GM18907 (cell line): ENCODE measurements at regions not wholly inside any gene's neighbourhood (a gene's known extent, or its start where the extent isn't known, plus 50 kb on each side); places are given as distances from the start of the nearest gene placed in this dataset.
"Not testable (repeated sequence)": the region's sequence is repeated elsewhere in the genome, so short reads cannot be mapped to it uniquely, and the experiment has no call there.

ENCODE experiments used
- ATAC-seq: cut with Tn5 transposase; IDR thresholded peaks from one replicate; pipeline ENCODE4 v1.9.1; 2021; ENCODE audit warnings: mild to moderate bottlenecking, moderate library complexity; ENCODE audit not compliant: unreplicated experiment

DNA sequence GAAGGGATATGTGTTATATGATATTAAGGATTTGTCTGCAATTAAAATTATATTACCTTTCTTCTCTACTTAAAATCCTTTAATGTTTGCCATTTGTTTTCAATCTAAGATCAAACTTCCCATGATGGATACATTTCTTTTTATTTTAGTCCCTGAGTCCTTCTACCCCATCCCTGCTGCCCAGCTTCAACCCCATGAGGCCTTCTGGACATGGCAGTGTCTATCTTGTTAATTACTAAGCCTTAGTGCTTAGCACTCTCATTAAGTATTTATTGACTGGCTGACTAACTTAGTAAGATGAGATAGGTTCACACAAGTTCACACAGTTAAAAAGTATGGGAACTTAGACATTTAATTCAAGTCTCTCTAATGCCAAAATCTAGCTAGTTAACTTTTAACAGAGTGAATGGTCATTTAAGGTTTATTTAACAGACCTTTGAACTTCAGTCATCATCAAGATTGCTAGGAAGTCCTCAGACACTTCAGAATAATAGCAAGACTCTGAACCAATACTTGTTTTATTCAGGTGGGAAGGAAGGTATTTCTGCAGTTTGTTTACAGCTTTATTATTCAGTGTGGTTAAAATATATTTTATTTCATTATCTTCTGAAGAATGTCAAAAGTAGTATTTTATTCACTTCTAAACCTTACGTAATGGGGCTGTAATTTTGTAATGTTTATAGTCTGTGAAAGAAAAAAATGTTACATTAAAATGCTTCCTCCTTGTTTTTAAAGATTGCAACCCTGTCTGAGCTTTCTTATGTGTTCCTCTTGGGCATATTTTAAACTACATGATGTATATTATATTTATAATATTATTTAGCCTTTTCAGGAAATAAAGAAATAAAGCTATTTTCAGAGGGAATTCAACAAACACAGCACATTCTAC, 848.9 kb downstream of the REEP3 start:
- no peak for ATAC-seq

GRCh38 chr10:64374346-64374745, 853.1 kb downstream of the REEP3 start:
- no peak for ATAC-seq

DNA sequence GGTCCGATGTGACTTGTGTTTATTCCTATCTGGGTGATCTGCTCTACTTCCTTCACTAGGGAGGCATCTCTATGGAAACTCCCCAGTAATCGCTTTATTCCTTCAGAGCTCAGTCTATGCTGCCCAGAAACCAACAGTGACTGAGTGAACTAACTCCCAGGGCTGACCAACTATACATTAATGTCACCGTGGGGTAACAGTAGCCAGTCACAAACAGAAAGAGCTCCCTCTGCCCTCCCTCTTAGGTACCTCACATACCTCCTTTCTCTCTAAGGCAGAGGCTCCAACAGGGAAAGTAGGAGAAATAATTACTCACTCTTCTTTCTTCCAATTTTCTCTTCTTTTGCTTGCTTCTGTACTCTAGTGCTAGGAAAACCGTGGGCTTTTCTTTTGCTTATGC, 855.0 kb downstream of the REEP3 start:
- ATAC-seq, result no peak

- ATAC-seq, result no peak
These were observed 858.7 kb downstream of the REEP3 start for GRCh38 chr10:64379898-64380297.

- ATAC-seq, result no peak
These were observed 864.2 kb downstream of the REEP3 start for GRCh38 chr10:64385355-64385754.

- no peak for ATAC-seq
These were observed 873.5 kb downstream of the REEP3 start for GRCh38 chr10:64394744-64395143.

GRCh38 chr10:64396105-64396708, 875.0 kb downstream of the REEP3 start:
- ATAC-seq, result no peak

DNA sequence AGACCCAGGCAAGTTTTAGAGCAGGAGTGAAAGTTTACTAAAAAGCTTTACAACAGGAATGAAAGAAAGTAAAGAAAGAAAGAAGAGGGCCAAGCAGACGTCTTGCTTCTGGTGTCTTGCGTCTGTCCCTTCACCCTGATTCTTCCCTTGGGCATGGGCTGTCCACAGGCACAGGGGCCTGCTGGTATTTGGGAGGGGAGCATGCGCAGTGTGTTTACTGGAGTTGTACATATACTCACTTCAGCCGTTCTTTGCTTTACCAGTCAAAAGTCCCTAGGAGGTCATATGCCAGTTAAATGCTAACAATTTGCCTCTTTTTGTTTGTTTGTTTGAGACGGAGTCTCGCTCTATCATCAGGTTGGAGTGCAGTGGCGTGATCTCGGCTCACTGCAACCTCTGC, 875.9 kb downstream of the REEP3 start:
- ATAC-seq, result no peak

DNA sequence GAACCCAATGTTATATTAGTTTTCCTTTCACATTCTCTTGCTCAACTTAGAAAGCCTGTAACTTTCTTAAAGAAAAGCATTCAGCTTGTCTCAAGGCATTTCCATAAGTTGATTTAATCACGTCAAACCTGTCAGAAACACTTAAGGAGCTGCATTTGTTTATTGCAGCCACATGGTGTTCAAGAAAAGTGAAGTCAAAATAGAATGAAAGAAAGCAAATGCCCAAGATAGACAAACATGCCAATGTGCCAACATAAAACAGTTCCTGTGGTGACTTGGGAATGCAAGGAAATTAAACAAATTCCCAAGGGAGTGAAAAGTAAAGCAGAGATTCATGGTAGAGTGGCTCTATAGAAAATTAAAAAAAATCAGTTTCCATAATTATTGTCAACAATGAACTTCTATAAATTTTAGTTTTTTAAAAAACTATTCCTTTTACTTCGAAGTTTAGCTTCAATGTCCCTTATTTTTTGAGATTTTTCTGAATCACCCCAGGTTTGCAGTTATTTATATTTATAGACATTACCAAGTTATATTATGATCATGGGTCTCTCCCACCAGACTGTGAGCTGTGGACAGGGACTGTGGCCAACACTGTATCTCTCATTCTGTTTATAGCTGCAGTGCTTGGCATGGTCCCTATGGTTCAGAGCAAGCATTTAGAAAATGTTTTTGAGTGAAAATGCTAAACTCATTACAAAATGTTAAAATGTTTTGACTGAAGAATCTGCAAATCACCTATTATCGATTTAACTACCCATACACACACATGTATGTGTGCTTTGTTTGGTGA, 887.4 kb downstream of the REEP3 start:
- ATAC-seq, result no peak

- ATAC-seq, result no peak
These were observed 888.1 kb downstream of the REEP3 start for GRCh38 chr10:64409349-64409748.

GRCh38 chr10:64416011-64416410, 894.8 kb downstream of the REEP3 start:
- ATAC-seq, result no peak

DNA sequence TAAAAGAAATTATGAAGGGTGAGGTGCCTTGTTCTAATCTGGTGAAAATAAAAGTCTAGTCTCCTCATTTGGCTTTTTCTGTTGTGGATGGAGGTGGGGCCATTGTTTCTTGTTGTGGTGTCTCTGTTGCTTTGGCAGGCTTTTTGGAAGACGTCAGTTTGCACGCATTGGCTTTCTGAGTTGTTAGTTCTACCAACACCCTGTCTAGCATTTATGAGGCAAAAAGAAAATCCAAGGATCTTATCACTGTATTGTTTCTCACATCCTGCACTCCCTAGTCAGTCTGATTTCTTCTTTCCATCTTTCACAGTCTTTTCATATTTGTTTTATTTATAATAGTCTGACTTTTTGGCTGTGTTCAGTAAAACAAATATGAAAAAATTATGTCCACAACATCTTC, 898.3 kb downstream of the REEP3 start:
- ATAC-seq, result no peak

- ATAC-seq, result no peak
These were observed 905.5 kb downstream of the REEP3 start for GRCh38 chr10:64426745-64427144.

- ATAC-seq, result no peak
These were observed 909.6 kb downstream of the REEP3 start for GRCh38 chr10:64430690-64431323.

GRCh38 chr10:64441872-64442271, 920.7 kb downstream of the REEP3 start:
- not testable (repeated sequence) for ATAC-seq

DNA sequence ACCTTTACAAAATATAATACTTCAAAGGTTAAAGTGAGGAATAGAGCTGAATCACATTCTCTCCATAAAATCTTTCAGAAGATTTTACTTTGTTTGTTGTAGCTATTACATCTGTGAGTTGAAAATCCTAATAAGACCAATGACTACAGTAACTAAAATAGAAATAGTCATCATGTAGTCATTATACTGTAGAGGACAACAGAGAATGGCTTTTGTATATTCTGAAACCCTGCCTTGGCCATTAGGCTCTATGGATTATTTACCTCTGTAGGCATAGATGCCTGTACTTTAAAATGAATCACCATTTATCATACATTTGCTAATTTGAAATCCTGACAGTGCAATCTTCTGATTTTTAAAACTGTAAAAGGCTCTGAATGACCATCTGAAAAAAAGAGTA, 923.0 kb downstream of the REEP3 start:
- ATAC-seq, result no peak

DNA sequence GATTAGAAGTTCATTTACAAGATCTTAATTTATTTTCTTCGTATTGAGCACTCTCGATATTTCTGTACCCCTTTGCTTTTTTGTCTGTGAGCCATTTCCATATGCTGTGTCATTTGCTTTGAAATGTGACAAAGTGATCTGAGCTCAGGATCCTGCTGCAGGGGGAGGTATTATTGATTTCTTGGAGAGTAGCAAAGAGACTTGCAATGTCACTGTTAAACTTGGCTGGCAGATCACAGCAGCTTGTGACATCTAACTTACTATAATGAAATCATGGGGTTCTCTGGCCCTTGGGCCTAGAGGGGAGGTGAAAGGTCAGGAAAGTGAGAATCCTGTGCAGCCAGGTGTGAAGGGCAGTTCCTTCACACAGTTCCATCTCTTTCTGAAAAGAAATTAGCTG, 923.4 kb downstream of the REEP3 start:
- no peak for ATAC-seq

- ATAC-seq, result no peak
These were observed 928.4 kb downstream of the REEP3 start for GRCh38 chr10:64449603-64450002.

GRCh38 chr10:64450312-64450711, 929.1 kb downstream of the REEP3 start:
- ATAC-seq, result no peak

- no peak for ATAC-seq
These were observed 933.8 kb downstream of the REEP3 start for GRCh38 chr10:64454962-64455361.

GRCh38 chr10:64458306-64458705, 937.1 kb downstream of the REEP3 start:
- no peak for ATAC-seq
